GM10248 (cell line): ENCODE measurements at regions not wholly inside any gene's neighbourhood (a gene's known extent, or its start where the extent isn't known, plus 50 kb on each side); places are given as distances from the start of the nearest gene placed in this dataset.
"Not testable (repeated sequence)": the region's sequence is repeated elsewhere in the genome, so short reads cannot be mapped to it uniquely, and the experiment has no call there.

ENCODE experiments used
- CTCF ChIA-PET: fragments of 300-600 bp; sonication (Branson Sonifier 250); formaldehyde crosslinking; extraction: SDS; loops from one replicate; lab custom pipeline; 2021; ENCODE audit warnings: antibody characterized with exemption; lab: Yijun Ruan, JAX
- POLR2A ChIA-PET: fragments of 350-650 bp; sonication (Branson Sonifier 250); formaldehyde crosslinking; extraction: SDS; loops from one replicate; lab custom pipeline; 2020; ENCODE audit warnings: antibody characterized with exemption; lab: Yijun Ruan, JAX
- DNase-seq: peaks from one replicate; pipeline ENCODE4 v3.0.0; 2012; ENCODE audit errors: extremely low spot score
- CTCF ChIP-seq: IDR thresholded peaks from 2 replicates; pipeline ENCODE4 v1.5.1; 2012; ENCODE audit warnings: mild to moderate bottlenecking, low read depth; ENCODE audit errors: extremely low read depth, missing control alignments, control extremely low read depth

- no peak for DNase-seq
- POLR2A ChIA-PET, result no interaction called here
- CTCF ChIA-PET, result interaction anchor here (2.1 to 10.3 kb wide), 2 partner anchors 10 to 15 kb away, joined by 5 to 70 read pairs; no protein-coding TSS in a partner anchor
- TF ChIP-seq CTCF, result no peak
Measured at GRCh38 chr11:96481204-96481603, 91.4 kb downstream of the JRKL start.

- TF ChIP-seq CTCF, result no peak
- DNase-seq, result no peak
- CTCF ChIA-PET, result interaction anchor here (2.1 to 10.3 kb wide), 2 partner anchors 10 to 16 kb away, joined by 5 to 70 read pairs; no protein-coding TSS in a partner anchor
- POLR2A ChIA-PET, result no interaction called here
Measured at GRCh38 chr11:96481771-96482170, 92.0 kb downstream of the JRKL start.

GRCh38 chr11:96482193-96482592 lies 92.4 kb downstream of the JRKL start:
- ChIA-PET POLR2A (no interaction called here), CTCF (interaction anchor here (2.1 to 10.3 kb wide), 2 partner anchors 11 to 16 kb away, joined by 5 to 70 read pairs; no protein-coding TSS in a partner anchor)
- no peak for DNase-seq
- no peak for TF ChIP-seq CTCF

- TF ChIP-seq CTCF, result no peak
- CTCF ChIA-PET, result interaction anchor here (1.2 to 10.3 kb wide), 3 partner anchors 12 to 116 kb away, joined by 3 to 70 read pairs (median 7); no protein-coding TSS in a partner anchor
- POLR2A ChIA-PET, result no interaction called here
- DNase-seq, result no peak
Measured at GRCh38 chr11:96483374-96483955, 93.7 kb downstream of the JRKL start.

- no peak for DNase-seq
- no peak for TF ChIP-seq CTCF
- ChIA-PET CTCF (interaction anchor here (1.2 to 10.3 kb wide), 3 partner anchors 13 to 115 kb away, joined by 3 to 70 read pairs (median 7); no protein-coding TSS in a partner anchor), POLR2A (no interaction called here)
Measured at GRCh38 chr11:96484361-96484760, 94.5 kb downstream of the JRKL start.

GRCh38 chr11:96486890-96487611 lies 97.2 kb downstream of the JRKL start:
- no peak for DNase-seq
- no peak for TF ChIP-seq CTCF
- POLR2A ChIA-PET, result no interaction called here
- CTCF ChIA-PET, result interaction anchor here (10.3 kb wide), 1 partner anchor 21 kb away, joined by 70 read pairs; no protein-coding TSS in a partner anchor

- POLR2A ChIA-PET, DNase-seq: not testable (repeated sequence)
- CTCF ChIA-PET, result interaction anchor here (10.3 kb wide), 1 partner anchor 23 kb away, joined by 70 read pairs; no protein-coding TSS in a partner anchor
Measured at GRCh38 chr11:96488911-96489310, 99.1 kb downstream of the JRKL start.
